NCI-H2107 treated with DMSO at 0.1 percent for 48 hours (cell line): ENCODE measurements at regions not wholly inside any gene's neighbourhood (a gene's known extent, or its start where the extent isn't known, plus 50 kb on each side); places are given as distances from the start of the nearest gene placed in this dataset.
"Not testable (repeated sequence)": the region's sequence is repeated elsewhere in the genome, so short reads cannot be mapped to it uniquely, and the experiment has no call there.

Experiments used
- DNase-seq: peaks from one replicate; lab custom pipeline; 2025; ENCODE audit not compliant: unreplicated experiment; lab: John Stamatoyannopoulos, UW

GRCh38 chr10:64374346-64374745 lies 853.1 kb downstream of the REEP3 start:
- no peak for DNase-seq

GRCh38 chr10:64376167-64376566 lies 855.0 kb downstream of the REEP3 start:
- no peak for DNase-seq

- DNase-seq: no peak
These were observed 858.7 kb downstream of the REEP3 start for GRCh38 chr10:64379898-64380297.

GRCh38 chr10:64385355-64385754 lies 864.2 kb downstream of the REEP3 start:
- no peak for DNase-seq

- DNase-seq: no peak
These were observed 873.5 kb downstream of the REEP3 start for GRCh38 chr10:64394744-64395143.

- DNase-seq: no peak
These were observed 875.0 kb downstream of the REEP3 start for GRCh38 chr10:64396105-64396708.

- DNase-seq: no peak
These were observed 875.9 kb downstream of the REEP3 start for GRCh38 chr10:64397125-64397524.

- DNase-seq: no peak
These were observed 887.4 kb downstream of the REEP3 start for GRCh38 chr10:64408391-64409183.

GRCh38 chr10:64409349-64409748 lies 888.1 kb downstream of the REEP3 start:
- no peak for DNase-seq

GRCh38 chr10:64416011-64416410 lies 894.8 kb downstream of the REEP3 start:
- DNase-seq: no peak

GRCh38 chr10:64419461-64419860 lies 898.3 kb downstream of the REEP3 start:
- DNase-seq: no peak

GRCh38 chr10:64426745-64427144 lies 905.5 kb downstream of the REEP3 start:
- no peak for DNase-seq

GRCh38 chr10:64430690-64431323 lies 909.6 kb downstream of the REEP3 start:
- DNase-seq: no peak

- DNase-seq: not testable (repeated sequence)
These were observed 920.7 kb downstream of the REEP3 start for GRCh38 chr10:64441872-64442271.

- no peak for DNase-seq
These were observed 923.0 kb downstream of the REEP3 start for GRCh38 chr10:64444163-64444562.

- no peak for DNase-seq
These were observed 923.4 kb downstream of the REEP3 start for GRCh38 chr10:64444564-64444963.

GRCh38 chr10:64449603-64450002 lies 928.4 kb downstream of the REEP3 start:
- no peak for DNase-seq

- no peak for DNase-seq
These were observed 929.1 kb downstream of the REEP3 start for GRCh38 chr10:64450312-64450711.

GRCh38 chr10:64454962-64455361 lies 933.8 kb downstream of the REEP3 start:
- no peak for DNase-seq

- no peak for DNase-seq
These were observed 937.1 kb downstream of the REEP3 start for GRCh38 chr10:64458306-64458705.

GRCh38 chr10:64463406-64463805 lies 942.2 kb downstream of the REEP3 start:
- DNase-seq: no peak

- no peak for DNase-seq
These were observed 944.5 kb downstream of the REEP3 start for GRCh38 chr10:64465653-64466052.
